GM18498 (cell line): ENCODE measurements at regions not wholly inside any gene's neighbourhood (a gene's known extent, or its start where the extent isn't known, plus 50 kb on each side); places are given as distances from the start of the nearest gene placed in this dataset.

Experiments used
- ATAC-seq: cut with Tn5 transposase; IDR thresholded peaks from one replicate; pipeline ENCODE4 v1.9.1; 2021; ENCODE audit warnings: mild to moderate bottlenecking, moderate library complexity; ENCODE audit not compliant: unreplicated experiment

GRCh38 chr2:219946529-219946928, 319.1 kb downstream of the SLC4A3 start:
- peak; percentile 45 for ATAC-seq

- ATAC-seq, result no peak
Observed at GRCh38 chr2:219947575-219947974, 320.1 kb downstream of the SLC4A3 start.

DNA sequence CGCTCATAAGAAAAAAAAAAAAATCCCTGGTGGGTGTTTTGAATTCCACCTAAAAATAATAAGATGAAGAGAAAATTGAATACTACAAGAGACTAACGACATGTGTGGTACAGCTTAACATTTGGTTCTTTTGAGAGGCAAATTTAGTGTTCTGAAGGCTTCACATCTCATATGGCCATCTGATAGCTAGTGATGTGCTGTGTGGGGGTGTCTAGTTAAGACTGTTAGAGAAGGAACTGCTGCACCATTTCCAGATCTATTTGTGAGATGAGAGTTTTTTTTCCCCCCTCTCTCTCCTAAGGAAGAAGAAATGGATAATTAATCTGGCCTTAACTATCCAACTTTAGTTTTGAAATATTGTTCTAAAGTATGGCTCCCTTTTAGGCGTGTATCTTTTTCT, 321.6 kb downstream of the SLC4A3 start:
- no peak for ATAC-seq

DNA sequence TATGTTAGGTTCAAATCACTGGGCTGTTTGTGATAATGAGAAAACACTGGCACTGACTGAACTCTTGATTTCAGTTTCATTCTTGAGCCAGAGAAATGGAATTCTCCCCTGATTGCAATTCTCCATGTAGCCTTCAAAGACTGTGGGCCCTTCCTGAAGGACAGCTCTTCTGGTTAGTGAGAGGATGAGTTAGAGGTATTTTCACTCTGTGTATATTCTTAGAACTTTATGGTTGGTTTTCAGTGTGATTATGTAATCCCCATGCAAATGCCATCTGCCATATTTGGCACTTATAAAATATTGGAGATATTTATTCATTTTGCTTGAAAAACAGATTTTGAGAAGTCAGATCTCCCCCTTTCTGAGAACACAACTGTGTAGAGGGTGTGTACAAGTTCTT, 323.7 kb downstream of the SLC4A3 start:
- ATAC-seq, result no peak

- no peak for ATAC-seq
Observed at GRCh38 chr2:219954331-219954730, 326.9 kb downstream of the SLC4A3 start.

GRCh38 chr2:219957820-219958219, 330.4 kb downstream of the SLC4A3 start:
- ATAC-seq, result no peak

- ATAC-seq, result no peak
Observed at GRCh38 chr2:219958941-219959340, 331.5 kb downstream of the SLC4A3 start.

- ATAC-seq, result no peak
Observed at GRCh38 chr2:219959471-219959870, 332.0 kb downstream of the SLC4A3 start.

- no peak for ATAC-seq
Observed at GRCh38 chr2:219961947-219962498, 334.6 kb downstream of the SLC4A3 start.

GRCh38 chr2:219962801-219963200, 335.4 kb downstream of the SLC4A3 start:
- ATAC-seq, result no peak

GRCh38 chr2:219965287-219966194, 338.1 kb downstream of the SLC4A3 start:
- ATAC-seq, result no peak

- no peak for ATAC-seq
Observed at GRCh38 chr2:219967247-219968245, 340.1 kb downstream of the SLC4A3 start.

GRCh38 chr2:219968685-219969345, 341.4 kb downstream of the SLC4A3 start:
- no peak for ATAC-seq

- no peak for ATAC-seq
Observed at GRCh38 chr2:219969508-219969907, 342.1 kb downstream of the SLC4A3 start.

DNA sequence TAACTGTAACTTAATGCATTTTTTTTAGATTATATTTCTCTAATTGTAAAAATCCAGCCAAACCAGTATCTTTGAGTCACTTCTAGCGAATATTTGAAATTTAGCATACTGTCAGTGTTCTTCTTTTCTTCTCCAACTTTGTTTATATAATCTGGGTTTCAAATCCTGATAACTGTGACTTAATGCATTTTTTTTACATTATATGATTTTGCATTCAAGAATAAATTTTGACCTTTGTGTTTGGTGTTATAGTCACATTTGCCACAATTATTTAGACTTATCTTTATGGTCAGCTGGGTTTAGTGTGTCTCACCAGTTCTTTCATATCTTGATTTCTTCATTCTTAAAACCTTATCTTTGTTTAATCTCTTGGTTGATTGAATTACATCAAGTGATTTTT, 345.7 kb downstream of the SLC4A3 start:
- no peak for ATAC-seq

DNA sequence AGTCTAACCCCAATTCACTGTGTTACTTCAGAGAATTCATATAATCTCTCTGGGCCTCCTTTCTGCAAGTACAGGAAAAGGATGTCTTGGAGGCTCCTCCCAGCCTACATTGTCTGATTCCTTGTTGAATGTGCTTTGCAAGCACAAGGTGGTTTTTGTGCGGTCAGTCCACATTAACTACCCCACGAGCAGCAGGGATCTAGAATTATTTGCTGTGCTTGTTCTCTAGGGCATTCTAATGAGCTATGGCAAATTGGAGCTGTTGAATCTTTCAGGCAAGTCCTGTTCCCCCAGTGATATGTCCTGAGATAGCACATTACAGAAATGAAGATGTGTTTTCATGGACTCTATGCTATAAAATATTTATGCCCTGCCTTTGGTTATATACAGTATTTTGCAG, 349.4 kb downstream of the SLC4A3 start:
- no peak for ATAC-seq

DNA sequence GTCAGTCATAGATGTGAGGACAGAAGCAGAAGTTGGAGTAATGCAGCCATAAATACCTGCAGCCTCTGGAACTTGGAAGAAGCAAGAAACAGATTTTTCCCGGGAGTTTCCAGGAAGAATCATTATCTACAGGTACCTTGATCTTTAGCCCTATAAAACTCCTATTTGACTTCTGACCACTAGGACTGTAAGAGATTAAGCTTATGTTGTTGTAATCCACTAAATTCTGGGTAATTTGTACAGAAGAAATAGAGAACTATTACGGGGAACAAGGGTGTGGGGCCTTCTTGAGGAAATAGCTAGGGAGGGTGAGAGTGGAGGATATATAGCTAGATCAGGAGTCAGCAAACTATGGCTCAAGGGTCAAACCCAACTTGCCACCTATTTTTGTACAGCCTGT, 353.2 kb downstream of the SLC4A3 start:
- no peak for ATAC-seq

DNA sequence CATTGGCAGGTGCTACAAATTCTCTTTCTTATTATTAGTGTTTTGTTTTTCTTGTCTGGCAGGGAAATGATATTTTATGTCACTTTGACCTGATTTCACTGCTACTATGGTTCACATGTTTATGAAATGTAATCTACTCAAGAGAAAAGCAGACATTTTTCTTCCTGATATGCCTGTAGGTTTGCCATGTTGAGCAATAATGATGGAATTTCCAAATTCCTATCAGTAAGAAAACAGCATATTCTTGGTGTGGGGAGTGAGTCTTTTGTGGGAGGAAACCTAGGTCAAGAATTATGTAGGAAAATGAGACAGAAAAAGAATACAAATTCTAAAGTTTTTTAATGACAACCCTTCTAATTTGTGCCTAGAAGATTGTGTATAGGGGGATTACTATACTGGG, 356.4 kb downstream of the SLC4A3 start:
- ATAC-seq, result no peak

DNA sequence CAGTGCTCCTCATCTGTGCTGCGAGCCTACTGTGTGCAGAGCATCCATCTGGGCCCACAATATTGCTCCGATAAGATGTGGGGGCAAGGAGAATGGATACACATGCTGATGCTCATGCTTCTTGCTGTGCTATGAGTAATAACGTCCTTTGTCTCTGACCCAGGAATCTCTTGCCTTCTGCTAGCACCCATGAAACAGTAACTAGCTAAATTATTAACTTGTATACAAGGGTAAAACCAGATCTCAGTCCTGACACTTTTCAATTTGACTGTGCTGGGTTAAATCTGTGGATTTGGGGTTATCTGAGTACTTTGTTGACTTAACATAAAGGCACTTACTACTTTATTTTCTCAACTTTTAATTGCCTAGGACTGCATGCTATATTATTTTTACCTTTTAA, 357.6 kb downstream of the SLC4A3 start:
- no peak for ATAC-seq

DNA sequence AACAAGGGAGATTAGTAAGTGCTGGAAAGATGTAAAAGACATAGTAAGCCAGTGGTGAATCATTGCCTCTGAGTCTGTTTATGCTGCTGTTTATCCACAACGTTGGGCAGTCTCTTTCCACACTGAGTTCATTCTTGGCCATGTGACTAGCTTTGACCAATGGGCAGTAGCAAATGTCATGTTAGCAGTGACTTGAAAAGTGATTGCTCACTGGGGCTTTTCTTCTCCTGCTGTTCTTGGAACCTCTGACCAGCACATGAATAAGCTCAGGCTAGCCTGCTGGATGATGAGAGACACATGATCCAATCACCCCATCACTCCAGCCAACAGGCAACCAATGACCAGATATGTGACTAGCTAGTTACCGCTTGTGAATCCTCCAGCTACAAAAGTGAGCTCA, 360.4 kb downstream of the SLC4A3 start:
- ATAC-seq, result no peak

- ATAC-seq, result no peak
Observed at GRCh38 chr2:219989744-219990143, 362.3 kb downstream of the SLC4A3 start.
